ENCODE measurements at regions not wholly inside any gene's neighbourhood (a gene's known extent, or its start where the extent isn't known, plus 50 kb on each side); places are given as distances from the start of the nearest gene placed in this dataset.

GRCh38 chr2:7983912-7984311, 697.9 kb upstream of the ID2 start:
- TF ChIP-seq CTCF (IDR thresholded peaks at IDR 0.05) (no peak), POLR2A (IDR thresholded peaks at IDR 0.05) (no peak)
